Esophagus muscularis mucosa (tissue), 4 donors: ENCODE measurements at regions not wholly inside any gene's neighbourhood (a gene's known extent, or its start where the extent isn't known, plus 50 kb on each side); places are given as distances from the start of the nearest gene placed in this dataset.

Source experiments
- DNase-seq: peaks from one replicate; pipeline ENCODE4 v3.0.0-alpha.2; 2017; ENCODE audit errors: extremely low spot score
- H3K27ac ChIP-seq, 4 donors: fragments of 200-600 bp; sonication (generic); replicated peaks in 1 of 4; 1 replicate in 3 of 4; 2 replicates in 1 of 4; pipeline ENCODE4 v1.5.1; 2016 to 2019; ENCODE audit warnings: mild to moderate bottlenecking in 1 of 4
- H3K27me3 ChIP-seq, 4 donors: fragments of 200-600 bp; sonication (generic); one replicate each; pipeline versions ENCODE4 v1.5.1 to v1.6.0; 2016 to 2019
- H3K36me3 ChIP-seq, 4 donors: fragments of 200-600 bp; sonication (generic); one replicate each; pipeline ENCODE4 v1.5.1; 2016 to 2019
- H3K4me1 ChIP-seq, 4 donors: fragments of 200-600 bp; sonication (generic); one replicate each; pipeline ENCODE4 v1.5.1; 2016 to 2019
- H3K4me3 ChIP-seq, 4 donors: fragments of 200-600 bp; sonication (generic); 1 replicate in 2 of 4; 2 replicates in 2 of 4; pipeline ENCODE4 v1.5.1; 2016 to 2019; ENCODE audit warnings: mild to moderate bottlenecking in 4 of 4, moderate library complexity in 1 of 4
- H3K9me3 ChIP-seq, 4 donors: fragments of 200-600 bp; sonication (generic); 1 replicate in 3 of 4; 2 replicates in 1 of 4; pipeline ENCODE4 v1.5.1; 2016 to 2019
- CTCF ChIP-seq, 3 experiments: fragments of 200-600 bp in 2 of 3; fragments of 450-650 bp in 1 of 3; sonication (generic) in 2 of 3; IDR thresholded peaks; one replicate each; pipeline ENCODE4 v1.5.1; 2017 to 2019; ENCODE audit warnings: antibody characterized with exemption in 3 of 3, mild to moderate bottlenecking in 2 of 3, moderate library complexity in 1 of 3
- EP300 ChIP-seq: sonication (generic); formaldehyde crosslinking; IDR thresholded peaks from one replicate; pipeline ENCODE4 v1.6.1; 2017; ENCODE audit warnings: antibody characterized with exemption
- POLR2A ChIP-seq: fragments of 450-650 bp; IDR thresholded peaks from one replicate; pipeline ENCODE4 v1.6.1; 2017; ENCODE audit warnings: antibody characterized with exemption, moderate library complexity, mild to moderate bottlenecking, low read depth
- POLR2AphosphoS5 ChIP-seq, 2 donors: sonication (generic); formaldehyde crosslinking; IDR thresholded peaks; one replicate each; pipeline ENCODE4 v1.6.1; 2017; ENCODE audit warnings: antibody characterized with exemption in 2 of 2
- WGBS: methylation state at CpG from one replicate; pipeline ENCODE4 v1.1.5; 2018; 5-methylcytosine and 5-hydroxymethylcytosine counted together
- intact Hi-C: fragments of 100-400 bp; cut with DNase I; formaldehyde crosslinking; loops from one replicate; pipeline ENCODE4 v1.15.1; 2023

- H3K27me3 ChIP-seq, result no peaks in the 10 kb centered on the region
- no peaks in the 10 kb centered on the region for H3K9me3 ChIP-seq
- H3K4me1 ChIP-seq, result peaks cover 15 to 28% (median 20%) of the 10 kb centered on the region in 4 donors
- TF ChIP-seq POLR2AphosphoS5 (IDR thresholded peaks at IDR 0.05) (no peak), CTCF (IDR thresholded peaks at IDR 0.05) (no peak), EP300 (no peak), POLR2A (no peak)
- no peak overlapping the region for H3K4me3 ChIP-seq
- 77% methylated on average over 2 of the region's 2 CpGs for WGBS
- H3K36me3 ChIP-seq, result no peaks in the 10 kb centered on the region
- no peak overlapping the region for H3K27ac ChIP-seq
- intact Hi-C loops, result no loop called here
- DNase-seq, result no peak
Measured at GRCh38 chr10:91049296-91049987, 128.6 kb upstream of the ANKRD1 start.

GRCh38 chr10:91049988-91050360 lies 129.1 kb upstream of the ANKRD1 start:
- intact Hi-C loops, result no loop called here
- Histone ChIP-seq H3K4me3 (no peak overlapping the region), H3K36me3 (no peaks in the 10 kb centered on the region), H3K9me3 (no peaks in the 10 kb centered on the region), H3K27ac (peak overlapping the region in 1 of 4 donors; percentile 26), H3K27me3 (no peaks in the 10 kb centered on the region), H3K4me1 (peaks cover 15 to 28% (median 20%) of the 10 kb centered on the region in 4 donors)
- DNase-seq, result no peak
- no peak for TF ChIP-seq CTCF (IDR thresholded peaks at IDR 0.05)
- no peak for TF ChIP-seq POLR2AphosphoS5 (IDR thresholded peaks at IDR 0.05)
- WGBS, result 78% methylated on average over 2 of the region's 2 CpGs

DNA sequence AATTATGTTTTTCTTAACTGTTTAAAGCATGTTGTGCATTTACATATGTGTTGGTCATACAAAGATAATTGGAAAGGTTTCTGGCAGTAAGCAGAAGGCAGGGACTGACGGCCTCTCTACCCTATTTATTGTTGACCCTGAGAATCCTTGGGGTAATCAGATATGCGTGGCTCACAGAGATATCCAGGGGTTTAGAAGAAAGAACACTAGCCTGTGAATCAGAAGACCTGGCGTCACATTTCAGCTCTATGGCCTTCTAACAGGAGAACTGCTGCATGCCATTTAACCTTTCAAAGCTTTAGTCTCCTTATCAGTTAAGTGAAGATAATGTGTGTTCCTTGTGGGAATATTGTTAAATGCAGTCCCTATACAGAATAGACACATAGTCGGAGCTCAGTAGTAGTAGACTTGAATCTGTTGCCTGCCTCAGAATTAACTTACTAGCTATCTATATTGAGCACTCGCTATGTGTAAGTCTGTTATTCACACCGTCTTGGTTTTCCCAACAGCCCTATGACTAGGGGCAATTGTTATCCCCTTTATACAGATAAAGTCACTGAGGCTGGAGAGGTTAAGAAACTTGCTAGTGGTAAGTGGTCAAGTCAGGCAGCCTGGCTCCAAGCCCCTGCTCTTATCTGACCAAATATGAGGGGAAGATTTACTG lies 129.6 kb upstream of the ANKRD1 start:
- Histone ChIP-seq H3K27me3 (no peaks in the 10 kb centered on the region), H3K4me1 (peaks cover 15 to 28% (median 20%) of the 10 kb centered on the region in 4 donors), H3K4me3 (no peak overlapping the region), H3K36me3 (no peaks in the 10 kb centered on the region), H3K9me3 (no peaks in the 10 kb centered on the region), H3K27ac (peak overlapping the region in 1 of 4 donors; percentile 26)
- intact Hi-C loops, result no loop called here
- DNase-seq, result no peak
- TF ChIP-seq CTCF (IDR thresholded peaks at IDR 0.05), result no peak
- no peak for TF ChIP-seq EP300
- TF ChIP-seq POLR2A, result no peak
- no peak for TF ChIP-seq POLR2AphosphoS5 (IDR thresholded peaks at IDR 0.05)
- WGBS, result 86% methylated on average over 6 of the region's 6 CpGs

GRCh38 chr10:91051829-91052228 lies 130.9 kb upstream of the ANKRD1 start:
- H3K27me3 ChIP-seq, result no peaks in the 10 kb centered on the region
- H3K9me3 ChIP-seq, result no peaks in the 10 kb centered on the region
- H3K36me3 ChIP-seq, result no peaks in the 10 kb centered on the region
- WGBS, result 28% methylated on average over 3 of the region's 3 CpGs
- no peak for DNase-seq
- peaks cover 14 to 21% (median 17%) of the 10 kb centered on the region in 4 donors for H3K4me1 ChIP-seq
- peak overlapping the region in 1 of 4 donors; percentile 33 for H3K27ac ChIP-seq
- intact Hi-C loops, result no loop called here
- TF ChIP-seq POLR2AphosphoS5 (IDR thresholded peaks at IDR 0.05) (peak in 1 of 2 donors; percentile 15), EP300 (no peak), POLR2A (no peak), CTCF (IDR thresholded peaks at IDR 0.05) (no peak)
- H3K4me3 ChIP-seq, result no peak overlapping the region
